ENCODE measurements at regions not wholly inside any gene's neighbourhood (a gene's known extent, or its start where the extent isn't known, plus 50 kb on each side); places are given as distances from the start of the nearest gene placed in this dataset.

DNA sequence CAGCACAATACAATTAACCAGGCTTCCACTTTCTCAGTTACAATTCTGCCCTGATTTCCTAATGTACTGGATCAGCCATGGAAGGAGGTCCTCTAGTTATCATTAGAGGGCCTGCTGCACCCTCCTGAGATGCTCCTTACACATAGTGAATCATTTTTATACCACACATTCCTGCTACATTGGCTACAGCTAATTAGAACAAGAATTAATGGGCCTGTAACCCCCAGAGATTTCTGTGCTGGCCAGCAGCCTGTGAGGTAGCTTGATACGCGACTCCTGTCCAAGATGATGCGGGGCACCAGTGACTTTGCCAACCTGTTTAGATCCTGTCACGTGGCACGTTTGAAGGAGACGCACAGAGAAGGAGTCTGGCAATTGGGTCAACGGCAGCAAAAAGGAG, 422.8 kb downstream of the EPM2A start:
- Histone ChIP-seq H3K27ac (no peak overlapping the region), H3K36me3 (no peaks in the 10 kb centered on the region), H3K4me3 (no peak overlapping the region), H3K4me1 (no peaks in the 10 kb centered on the region), H3K27me3 (no peaks in the 10 kb centered on the region), H3K9me3 (no peaks in the 10 kb centered on the region)
- DNase-seq (no peak), ATAC-seq (no peak)
- intact Hi-C loops (cut with DNase I), result no loop called here
- TF ChIP-seq, protein P1, sequence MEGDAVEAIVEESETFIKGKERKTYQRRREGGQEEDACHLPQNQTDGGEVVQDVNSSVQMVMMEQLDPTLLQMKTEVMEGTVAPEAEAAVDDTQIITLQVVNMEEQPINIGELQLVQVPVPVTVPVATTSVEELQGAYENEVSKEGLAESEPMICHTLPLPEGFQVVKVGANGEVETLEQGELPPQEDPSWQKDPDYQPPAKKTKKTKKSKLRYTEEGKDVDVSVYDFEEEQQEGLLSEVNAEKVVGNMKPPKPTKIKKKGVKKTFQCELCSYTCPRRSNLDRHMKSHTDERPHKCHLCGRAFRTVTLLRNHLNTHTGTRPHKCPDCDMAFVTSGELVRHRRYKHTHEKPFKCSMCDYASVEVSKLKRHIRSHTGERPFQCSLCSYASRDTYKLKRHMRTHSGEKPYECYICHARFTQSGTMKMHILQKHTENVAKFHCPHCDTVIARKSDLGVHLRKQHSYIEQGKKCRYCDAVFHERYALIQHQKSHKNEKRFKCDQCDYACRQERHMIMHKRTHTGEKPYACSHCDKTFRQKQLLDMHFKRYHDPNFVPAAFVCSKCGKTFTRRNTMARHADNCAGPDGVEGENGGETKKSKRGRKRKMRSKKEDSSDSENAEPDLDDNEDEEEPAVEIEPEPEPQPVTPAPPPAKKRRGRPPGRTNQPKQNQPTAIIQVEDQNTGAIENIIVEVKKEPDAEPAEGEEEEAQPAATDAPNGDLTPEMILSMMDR (IDR thresholded peaks at IDR 0.05), result no peak

DNA sequence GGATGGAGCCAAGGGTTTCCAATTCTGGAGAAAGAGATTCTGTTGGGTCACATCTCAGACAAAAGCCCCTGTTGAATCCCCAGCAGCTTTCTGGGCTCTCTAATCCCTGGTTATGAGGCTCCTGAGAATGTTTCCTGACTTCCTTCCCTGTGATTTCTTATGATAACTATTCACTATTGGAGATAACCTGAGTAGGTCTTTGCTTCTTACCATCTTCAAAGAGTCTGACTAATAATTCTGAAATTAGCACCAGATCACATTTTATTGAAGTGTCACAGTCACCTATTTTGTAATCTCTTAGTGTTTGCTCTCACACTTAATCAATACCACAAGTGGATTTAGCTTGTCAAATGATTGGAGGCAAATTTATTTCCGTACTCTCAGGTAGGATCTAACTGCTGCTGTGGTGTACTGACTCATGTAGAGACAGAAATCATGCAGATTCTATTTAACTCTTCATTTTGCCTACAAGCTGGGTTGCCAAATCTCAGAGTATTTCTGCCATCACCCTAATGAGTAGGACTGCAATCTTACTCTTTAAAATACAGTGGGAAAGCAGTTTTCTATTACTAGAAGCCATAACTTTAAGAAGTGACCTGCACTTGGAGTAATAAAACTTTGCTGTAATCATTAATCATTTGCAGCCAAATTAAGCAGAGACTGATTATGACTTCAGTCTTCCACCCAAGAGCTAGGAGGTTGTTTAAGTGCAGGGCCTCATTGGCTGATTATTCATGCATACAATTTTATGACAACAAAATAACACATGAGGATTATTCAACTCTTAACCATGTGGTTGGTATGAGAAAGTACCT, 422.1 kb downstream of the EPM2A start:
- no peaks in the 10 kb centered on the region for H3K27me3 ChIP-seq
- H3K4me3 ChIP-seq, result no peak overlapping the region
- DNase-seq, result no peak
- ATAC-seq, result peak; percentile 56
- no peak overlapping the region for H3K27ac ChIP-seq
- H3K9me3 ChIP-seq, result no peaks in the 10 kb centered on the region
- TF ChIP-seq, protein P1 (IDR thresholded peaks at IDR 0.05), result no peak
- intact Hi-C loops (cut with DNase I), result no loop called here
- H3K36me3 ChIP-seq, result no peaks in the 10 kb centered on the region
- no peaks in the 10 kb centered on the region for H3K4me1 ChIP-seq

DNA sequence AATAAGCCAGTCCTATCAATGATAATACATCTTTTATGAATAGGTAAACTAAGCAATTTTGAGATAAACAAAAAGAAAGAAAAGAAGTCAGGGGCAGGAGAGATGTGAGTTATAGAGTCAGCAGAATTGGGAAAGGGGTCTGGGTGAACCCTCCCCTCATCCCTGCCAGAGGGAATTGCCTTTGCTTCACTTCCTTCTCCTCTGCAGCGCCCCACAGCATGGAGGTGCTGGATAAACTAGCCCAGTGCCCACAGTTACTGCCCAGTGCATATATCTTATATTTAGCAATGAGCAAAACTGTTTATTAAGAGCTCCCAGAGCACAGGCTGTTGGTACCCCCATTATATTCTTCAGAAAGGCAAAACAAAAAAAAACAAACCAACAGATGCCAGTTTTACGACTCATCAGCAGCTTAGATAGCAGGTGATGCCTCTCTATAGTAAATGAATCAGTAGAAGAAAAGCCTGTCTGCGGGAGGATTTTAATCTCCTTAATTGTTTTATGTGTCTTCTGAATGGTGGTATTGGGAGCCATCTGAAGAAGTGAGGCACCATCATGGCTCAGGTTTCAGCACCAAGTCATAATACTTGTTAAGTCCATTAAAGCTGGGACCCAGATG, 419.2 kb downstream of the EPM2A start:
- Histone ChIP-seq H3K4me1 (no peaks in the 10 kb centered on the region), H3K4me3 (no peak overlapping the region), H3K27ac (no peak overlapping the region), H3K27me3 (no peaks in the 10 kb centered on the region), H3K9me3 (no peaks in the 10 kb centered on the region), H3K36me3 (no peaks in the 10 kb centered on the region)
- intact Hi-C loops (cut with DNase I), result no loop called here
- TF ChIP-seq, protein P1 (IDR thresholded peaks at IDR 0.05), result no peak
- DNase-seq (no peak), ATAC-seq (no peak)

DNA sequence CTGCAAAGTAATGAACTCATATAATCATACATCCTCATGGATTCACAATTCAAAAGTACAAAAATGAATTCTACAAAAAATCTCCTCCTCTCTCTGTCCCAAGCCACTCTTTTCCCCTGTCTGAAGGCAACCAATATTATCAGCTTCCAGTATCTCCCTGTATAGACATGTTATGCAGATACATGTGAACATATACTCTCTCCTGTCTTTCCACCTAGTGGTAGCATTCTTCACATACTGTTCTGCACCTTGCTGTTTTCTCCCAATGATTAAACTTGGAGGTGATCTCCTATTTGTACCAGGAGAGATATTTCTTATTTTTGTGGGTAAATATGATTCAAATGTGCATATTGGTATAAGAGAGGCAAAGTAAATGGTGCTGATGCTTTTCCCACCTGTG, 416.4 kb downstream of the EPM2A start:
- ATAC-seq (no peak), DNase-seq (no peak)
- Histone ChIP-seq H3K36me3 (no peaks in the 10 kb centered on the region), H3K4me1 (no peaks in the 10 kb centered on the region), H3K27ac (no peak overlapping the region), H3K27me3 (no peaks in the 10 kb centered on the region), H3K9me3 (peaks cover 0 to 1% of the 10 kb centered on the region in 2 donors), H3K4me3 (no peak overlapping the region)
- TF ChIP-seq, protein P1 (IDR thresholded peaks at IDR 0.05), result no peak
- intact Hi-C loops (cut with DNase I), result no loop called here

DNA sequence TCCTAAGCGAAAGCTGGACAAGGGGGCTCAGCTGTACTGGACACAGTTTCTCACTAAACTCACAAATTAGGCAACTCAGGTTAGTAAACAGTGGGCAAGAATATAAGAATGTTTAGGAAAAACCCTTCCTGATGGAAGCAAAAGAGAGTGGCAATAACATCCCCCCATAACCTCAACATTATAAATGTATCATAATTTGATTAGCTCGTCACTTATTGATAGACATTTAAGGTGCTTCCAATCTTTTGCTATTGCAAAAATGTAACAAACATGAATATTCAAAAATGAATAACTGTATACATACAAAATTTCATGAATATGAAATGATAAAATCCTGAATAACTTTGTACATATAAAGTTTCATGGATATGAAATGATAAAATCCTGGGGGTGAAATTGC, 415.7 kb downstream of the EPM2A start:
- H3K27ac ChIP-seq, result no peak overlapping the region
- DNase-seq, result no peak
- no peaks in the 10 kb centered on the region for H3K36me3 ChIP-seq
- no peak for ATAC-seq
- intact Hi-C loops (cut with DNase I), result no loop called here
- no peaks in the 10 kb centered on the region for H3K27me3 ChIP-seq
- H3K9me3 ChIP-seq, result peaks cover 0 to 1% of the 10 kb centered on the region in 2 donors
- TF ChIP-seq, protein P1 (IDR thresholded peaks at IDR 0.05), result no peak
- H3K4me1 ChIP-seq, result no peaks in the 10 kb centered on the region
- no peak overlapping the region for H3K4me3 ChIP-seq
